ENCODE measurements at regions not wholly inside any gene's neighbourhood (a gene's known extent, or its start where the extent isn't known, plus 50 kb on each side); places are given as distances from the start of the nearest gene placed in this dataset.

- H3K9me3 Mint-ChIP-seq = peaks cover 6% of the 10 kb centered on the region
- no peak overlapping the region for H3K27ac Mint-ChIP-seq (ENCODE audit: low read depth)
- H3K4me1 Mint-ChIP-seq = no peaks in the 10 kb centered on the region
- no peak for ATAC-seq (replicated peaks; ENCODE audit: extremely low read depth, poor library complexity, severe bottlenecking)
- DNase-seq (ENCODE audit: low spot score in 2 of 2) = no peak
- no peaks in the 10 kb centered on the region for H3K36me3 Mint-ChIP-seq (ENCODE audit: insufficient read depth)
- H3K27me3 Mint-ChIP-seq = no peaks in the 10 kb centered on the region
- H3K4me3 Mint-ChIP-seq = no peak overlapping the region
Measured at GRCh38 chr4:20359692-20360091, 108.0 kb downstream of the SLIT2 start.

DNA sequence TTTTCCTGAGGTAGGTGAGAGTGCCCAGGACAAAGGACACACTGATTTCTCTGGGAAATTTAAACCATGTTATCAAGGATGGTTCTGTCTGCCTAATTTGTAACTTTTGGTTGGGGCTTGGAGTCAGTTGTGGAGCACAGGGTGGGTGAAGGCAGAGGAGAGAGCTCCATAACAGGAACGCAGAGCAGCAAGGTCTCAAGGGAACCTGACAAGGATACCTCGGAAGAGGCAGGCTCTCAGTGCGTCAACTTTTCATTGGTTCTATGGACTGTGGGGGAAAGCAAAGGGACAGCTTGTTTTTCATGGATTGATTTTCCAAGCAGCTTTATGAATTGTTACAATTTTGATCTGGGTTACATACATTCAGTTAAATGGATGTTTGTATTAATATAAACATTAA is 110.4 kb downstream of the SLIT2 start:
- ATAC-seq (replicated peaks; ENCODE audit: extremely low read depth, poor library complexity, severe bottlenecking) (no peak), DNase-seq (ENCODE audit: low spot score in 2 of 2) (no peak)
- Mint-ChIP-seq H3K27me3 (no peaks in the 10 kb centered on the region), H3K9me3 (peaks cover 12% of the 10 kb centered on the region), H3K27ac (ENCODE audit: low read depth) (peak overlapping the region; percentile 47), H3K4me3 (no peak overlapping the region), H3K4me1 (no peaks in the 10 kb centered on the region), H3K36me3 (ENCODE audit: insufficient read depth) (no peaks in the 10 kb centered on the region)

GRCh38 chr4:20364969-20365368 is 113.3 kb downstream of the SLIT2 start:
- Mint-ChIP-seq H3K27me3 (no peaks in the 10 kb centered on the region), H3K9me3 (peaks cover 9% of the 10 kb centered on the region), H3K36me3 (ENCODE audit: insufficient read depth) (no peaks in the 10 kb centered on the region), H3K4me3 (no peak overlapping the region), H3K27ac (ENCODE audit: low read depth) (no peak overlapping the region), H3K4me1 (no peaks in the 10 kb centered on the region)
- ATAC-seq (replicated peaks; ENCODE audit: extremely low read depth, poor library complexity, severe bottlenecking) (no peak), DNase-seq (ENCODE audit: low spot score in 2 of 2) (no peak)

DNA sequence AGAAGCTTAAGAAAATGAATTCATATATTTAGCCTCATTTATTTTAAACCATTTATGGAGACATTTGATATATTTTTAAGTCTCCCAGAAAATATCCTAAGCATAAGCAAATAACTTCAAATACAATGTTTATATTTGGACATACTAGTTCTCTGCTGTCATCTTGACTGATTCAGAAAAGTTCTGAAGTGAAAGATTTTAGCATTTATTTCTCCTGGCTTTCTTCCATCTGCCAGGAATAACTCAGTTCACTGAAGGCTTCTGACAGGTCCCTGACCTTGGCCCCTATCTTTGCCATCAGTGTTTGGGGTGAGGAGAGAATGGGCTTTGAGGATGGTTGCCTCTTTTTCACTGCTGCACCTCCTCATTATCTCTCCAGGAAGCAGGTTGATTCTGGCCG is 115.7 kb downstream of the SLIT2 start:
- H3K4me1 Mint-ChIP-seq = no peaks in the 10 kb centered on the region
- H3K27me3 Mint-ChIP-seq = no peaks in the 10 kb centered on the region
- DNase-seq (ENCODE audit: low spot score in 2 of 2) = no peak
- ATAC-seq (replicated peaks; ENCODE audit: extremely low read depth, poor library complexity, severe bottlenecking) = no peak
- H3K36me3 Mint-ChIP-seq (ENCODE audit: insufficient read depth) = no peaks in the 10 kb centered on the region
- H3K27ac Mint-ChIP-seq (ENCODE audit: low read depth) = no peak overlapping the region
- no peak overlapping the region for H3K4me3 Mint-ChIP-seq
- peaks cover 15% of the 10 kb centered on the region for H3K9me3 Mint-ChIP-seq

- no peak overlapping the region for H3K4me3 Mint-ChIP-seq
- no peaks in the 10 kb centered on the region for H3K36me3 Mint-ChIP-seq (ENCODE audit: insufficient read depth)
- ATAC-seq (replicated peaks; ENCODE audit: extremely low read depth, poor library complexity, severe bottlenecking) = no peak
- H3K27ac Mint-ChIP-seq (ENCODE audit: low read depth) = no peak overlapping the region
- H3K27me3 Mint-ChIP-seq = no peaks in the 10 kb centered on the region
- H3K9me3 Mint-ChIP-seq = peaks cover 20% of the 10 kb centered on the region
- no peaks in the 10 kb centered on the region for H3K4me1 Mint-ChIP-seq
- DNase-seq (ENCODE audit: low spot score in 2 of 2) = no peak
Measured at GRCh38 chr4:20368926-20369325, 117.2 kb downstream of the SLIT2 start.

DNA sequence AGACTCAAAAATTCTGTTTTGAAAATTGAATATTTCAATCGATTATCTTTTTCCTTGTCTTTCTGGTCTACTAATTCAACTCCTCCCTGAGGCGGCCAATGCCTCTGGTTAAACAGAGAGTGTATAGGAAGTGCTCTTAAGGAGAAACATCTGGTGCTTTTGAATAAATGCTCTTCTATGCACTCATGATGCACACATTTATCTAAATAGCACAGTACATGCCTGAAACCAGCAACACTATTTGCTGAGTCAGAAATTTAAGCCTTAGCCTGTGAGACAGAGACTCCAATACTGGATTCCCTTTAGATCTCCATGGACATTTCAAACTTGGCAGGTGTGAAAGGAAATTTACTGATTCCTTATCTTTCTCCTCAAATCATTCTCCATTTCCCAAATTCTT is 118.6 kb downstream of the SLIT2 start:
- no peak overlapping the region for H3K27ac Mint-ChIP-seq (ENCODE audit: low read depth)
- DNase-seq (ENCODE audit: low spot score in 2 of 2) (no peak), ATAC-seq (replicated peaks; ENCODE audit: extremely low read depth, poor library complexity, severe bottlenecking) (no peak)
- H3K9me3 Mint-ChIP-seq = peaks cover 20% of the 10 kb centered on the region
- H3K4me1 Mint-ChIP-seq = no peaks in the 10 kb centered on the region
- no peaks in the 10 kb centered on the region for H3K36me3 Mint-ChIP-seq (ENCODE audit: insufficient read depth)
- no peaks in the 10 kb centered on the region for H3K27me3 Mint-ChIP-seq
- H3K4me3 Mint-ChIP-seq = no peak overlapping the region

GRCh38 chr4:20376070-20376469 is 124.4 kb downstream of the SLIT2 start:
- no peak overlapping the region for H3K4me3 Mint-ChIP-seq
- ATAC-seq (replicated peaks; ENCODE audit: extremely low read depth, poor library complexity, severe bottlenecking) (no peak), DNase-seq (ENCODE audit: low spot score in 2 of 2) (no peak)
- H3K4me1 Mint-ChIP-seq = no peaks in the 10 kb centered on the region
- peaks cover 8% of the 10 kb centered on the region for H3K9me3 Mint-ChIP-seq
- no peak overlapping the region for H3K27ac Mint-ChIP-seq (ENCODE audit: low read depth)
- H3K27me3 Mint-ChIP-seq = no peaks in the 10 kb centered on the region
- H3K36me3 Mint-ChIP-seq (ENCODE audit: insufficient read depth) = no peaks in the 10 kb centered on the region

DNA sequence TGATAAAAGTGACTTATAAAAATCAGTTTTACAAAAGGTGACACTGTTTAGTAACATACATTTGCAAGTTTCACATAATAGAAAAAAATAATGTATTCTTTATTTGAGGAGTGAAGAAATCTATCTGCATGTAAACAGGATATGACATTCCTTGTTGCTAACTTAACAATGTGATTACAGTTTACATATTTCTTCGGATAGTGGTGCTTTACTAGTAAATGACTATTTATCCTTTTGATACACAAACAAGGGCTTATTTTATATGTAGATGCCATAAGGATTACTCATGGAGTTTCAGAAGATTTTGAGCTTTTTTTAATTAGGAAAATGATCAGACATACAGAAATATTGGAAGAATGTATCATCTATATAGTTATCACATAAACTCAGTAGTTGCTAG is 126.5 kb downstream of the SLIT2 start:
- Mint-ChIP-seq H3K9me3 (peaks cover 5% of the 10 kb centered on the region), H3K4me1 (no peaks in the 10 kb centered on the region), H3K4me3 (no peak overlapping the region), H3K27ac (ENCODE audit: low read depth) (no peak overlapping the region), H3K36me3 (ENCODE audit: insufficient read depth) (no peaks in the 10 kb centered on the region), H3K27me3 (no peaks in the 10 kb centered on the region)
- no peak for DNase-seq (ENCODE audit: low spot score in 2 of 2)
- no peak for ATAC-seq (replicated peaks; ENCODE audit: extremely low read depth, poor library complexity, severe bottlenecking)

GRCh38 chr4:20381005-20381404 is 129.3 kb downstream of the SLIT2 start:
- Mint-ChIP-seq H3K4me1 (no peaks in the 10 kb centered on the region), H3K27me3 (no peaks in the 10 kb centered on the region), H3K9me3 (no peaks in the 10 kb centered on the region), H3K27ac (ENCODE audit: low read depth) (no peak overlapping the region), H3K4me3 (no peak overlapping the region), H3K36me3 (ENCODE audit: insufficient read depth) (no peaks in the 10 kb centered on the region)
- DNase-seq (ENCODE audit: low spot score in 2 of 2) = no peak
- ATAC-seq (replicated peaks; ENCODE audit: extremely low read depth, poor library complexity, severe bottlenecking) = no peak

- Mint-ChIP-seq H3K4me3 (no peak overlapping the region), H3K36me3 (ENCODE audit: insufficient read depth) (no peaks in the 10 kb centered on the region), H3K4me1 (no peaks in the 10 kb centered on the region), H3K9me3 (no peaks in the 10 kb centered on the region), H3K27me3 (no peaks in the 10 kb centered on the region), H3K27ac (ENCODE audit: low read depth) (no peak overlapping the region)
- DNase-seq (ENCODE audit: low spot score in 2 of 2) = no peak
- no peak for ATAC-seq (replicated peaks; ENCODE audit: extremely low read depth, poor library complexity, severe bottlenecking)
Measured at GRCh38 chr4:20383283-20383682, 131.6 kb downstream of the SLIT2 start.

- no peak for ATAC-seq (replicated peaks; ENCODE audit: extremely low read depth, poor library complexity, severe bottlenecking)
- H3K9me3 Mint-ChIP-seq = no peaks in the 10 kb centered on the region
- no peak overlapping the region for H3K27ac Mint-ChIP-seq (ENCODE audit: low read depth)
Measured at GRCh38 chr4:20383969-20384368, 132.3 kb downstream of the SLIT2 start.

DNA sequence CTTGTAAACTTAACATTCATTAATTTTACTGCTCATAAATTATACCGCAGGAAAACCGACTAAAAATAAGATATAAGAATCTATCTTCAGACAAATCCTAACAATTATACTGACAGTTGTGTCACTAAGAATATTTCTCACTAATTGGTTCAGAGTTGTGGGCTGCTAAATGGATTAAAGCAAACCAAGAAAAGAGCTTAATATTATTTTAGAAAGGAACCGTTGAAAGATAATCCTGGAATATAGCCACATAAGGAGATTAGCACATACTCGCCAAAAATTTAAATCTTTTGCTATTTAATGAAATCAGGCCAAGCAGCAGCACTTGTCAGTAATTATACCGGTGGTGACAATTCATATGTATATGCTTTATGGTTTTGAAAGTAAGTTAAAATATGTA is 132.8 kb downstream of the SLIT2 start:
- ATAC-seq (replicated peaks; ENCODE audit: extremely low read depth, poor library complexity, severe bottlenecking) (no peak), DNase-seq (ENCODE audit: low spot score in 2 of 2) (no peak)
- H3K36me3 Mint-ChIP-seq (ENCODE audit: insufficient read depth) = no peaks in the 10 kb centered on the region
- H3K27me3 Mint-ChIP-seq = no peaks in the 10 kb centered on the region
- no peak overlapping the region for H3K4me3 Mint-ChIP-seq
- H3K27ac Mint-ChIP-seq (ENCODE audit: low read depth) = no peak overlapping the region
- H3K4me1 Mint-ChIP-seq = no peaks in the 10 kb centered on the region
- no peaks in the 10 kb centered on the region for H3K9me3 Mint-ChIP-seq

More at GRCh38 chr4:20383969-20384368, 132.3 kb downstream of the SLIT2 start:
- Mint-ChIP-seq H3K36me3 (ENCODE audit: insufficient read depth) (no peaks in the 10 kb centered on the region), H3K4me1 (no peaks in the 10 kb centered on the region), H3K4me3 (no peak overlapping the region), H3K27me3 (no peaks in the 10 kb centered on the region)
- no peak for DNase-seq (ENCODE audit: low spot score in 2 of 2)

DNA sequence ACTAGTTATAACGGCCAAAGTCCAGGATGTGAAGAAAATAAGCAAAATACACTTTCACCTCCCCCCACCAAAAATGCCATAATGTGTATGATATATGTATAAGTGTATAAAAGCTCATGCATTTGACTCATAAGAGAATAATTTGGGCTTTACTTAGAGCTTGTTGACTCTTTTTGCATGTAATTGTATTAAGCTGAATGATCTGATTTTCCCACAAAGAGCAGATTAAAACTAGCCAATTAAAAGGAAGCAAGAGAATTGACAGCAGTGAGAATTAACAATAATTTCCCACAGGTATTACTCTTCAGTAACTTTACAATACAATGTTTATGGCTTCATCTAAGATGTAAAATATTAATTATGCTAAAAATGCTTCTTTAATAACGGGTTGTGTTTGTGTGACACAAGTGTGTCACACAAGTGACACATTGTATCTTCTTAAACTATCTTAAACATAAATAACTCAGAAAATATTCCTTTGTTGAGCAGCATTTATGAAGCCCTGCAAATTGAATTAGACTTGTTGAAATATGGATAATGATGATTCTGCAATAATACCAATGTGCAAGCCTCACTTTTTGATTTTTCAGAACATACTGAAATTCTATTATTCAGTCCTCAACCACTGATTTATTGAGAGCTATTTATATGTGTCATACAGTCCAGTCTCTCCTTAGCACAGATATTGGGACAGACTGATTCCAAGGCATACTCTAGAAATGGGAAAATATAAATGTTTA is 134.5 kb downstream of the SLIT2 start:
- no peak overlapping the region for H3K27ac Mint-ChIP-seq (ENCODE audit: low read depth)
- no peaks in the 10 kb centered on the region for H3K9me3 Mint-ChIP-seq
- no peak overlapping the region for H3K4me3 Mint-ChIP-seq
- DNase-seq (ENCODE audit: low spot score in 2 of 2) (no peak), ATAC-seq (replicated peaks; ENCODE audit: extremely low read depth, poor library complexity, severe bottlenecking) (no peak)
- no peaks in the 10 kb centered on the region for H3K4me1 Mint-ChIP-seq
- H3K27me3 Mint-ChIP-seq = no peaks in the 10 kb centered on the region
- H3K36me3 Mint-ChIP-seq (ENCODE audit: insufficient read depth) = no peaks in the 10 kb centered on the region
